Duodenal mucosa (tissue), 2 donors: ENCODE measurements at regions not wholly inside any gene's neighbourhood (a gene's known extent, or its start where the extent isn't known, plus 50 kb on each side); places are given as distances from the start of the nearest gene placed in this dataset.

Experiments used
- H3K27ac ChIP-seq: one replicate; pipeline ENCODE4 v1.7.0; 2013; ENCODE audit warnings: low read depth, low read length
- H3K27me3 ChIP-seq, 2 donors: one replicate each; pipeline ENCODE4 v1.7.0; 2013; ENCODE audit warnings: low read length in 2 of 2, control low read depth in 1 of 2; ENCODE audit not compliant: insufficient read depth in 2 of 2, control insufficient read depth in 1 of 2
- H3K36me3 ChIP-seq, 2 donors: one replicate each; pipeline ENCODE4 v1.7.0; 2013; ENCODE audit warnings: low read length in 2 of 2, control low read depth in 1 of 2; ENCODE audit not compliant: insufficient read depth in 2 of 2, control insufficient read depth in 1 of 2
- H3K4me1 ChIP-seq, 2 donors: one replicate each; pipeline ENCODE4 v1.7.0; 2013; ENCODE audit warnings: low read length in 2 of 2, control low read depth in 1 of 2; ENCODE audit not compliant: insufficient read depth in 2 of 2, control insufficient read depth in 1 of 2
- H3K4me3 ChIP-seq, 2 donors: one replicate each; pipeline ENCODE4 v1.7.0; 2013; ENCODE audit warnings: low read length in 2 of 2, low read depth in 1 of 2
- H3K9ac ChIP-seq, 2 donors: one replicate each; pipeline ENCODE4 v1.7.0; 2013; ENCODE audit warnings: low read length in 2 of 2, low read depth in 1 of 2
- H3K9me3 ChIP-seq, 2 donors: one replicate each; pipeline ENCODE4 v1.7.0; 2013; ENCODE audit warnings: low read length in 2 of 2, control low read depth in 1 of 2; ENCODE audit not compliant: control insufficient read depth in 1 of 2

DNA sequence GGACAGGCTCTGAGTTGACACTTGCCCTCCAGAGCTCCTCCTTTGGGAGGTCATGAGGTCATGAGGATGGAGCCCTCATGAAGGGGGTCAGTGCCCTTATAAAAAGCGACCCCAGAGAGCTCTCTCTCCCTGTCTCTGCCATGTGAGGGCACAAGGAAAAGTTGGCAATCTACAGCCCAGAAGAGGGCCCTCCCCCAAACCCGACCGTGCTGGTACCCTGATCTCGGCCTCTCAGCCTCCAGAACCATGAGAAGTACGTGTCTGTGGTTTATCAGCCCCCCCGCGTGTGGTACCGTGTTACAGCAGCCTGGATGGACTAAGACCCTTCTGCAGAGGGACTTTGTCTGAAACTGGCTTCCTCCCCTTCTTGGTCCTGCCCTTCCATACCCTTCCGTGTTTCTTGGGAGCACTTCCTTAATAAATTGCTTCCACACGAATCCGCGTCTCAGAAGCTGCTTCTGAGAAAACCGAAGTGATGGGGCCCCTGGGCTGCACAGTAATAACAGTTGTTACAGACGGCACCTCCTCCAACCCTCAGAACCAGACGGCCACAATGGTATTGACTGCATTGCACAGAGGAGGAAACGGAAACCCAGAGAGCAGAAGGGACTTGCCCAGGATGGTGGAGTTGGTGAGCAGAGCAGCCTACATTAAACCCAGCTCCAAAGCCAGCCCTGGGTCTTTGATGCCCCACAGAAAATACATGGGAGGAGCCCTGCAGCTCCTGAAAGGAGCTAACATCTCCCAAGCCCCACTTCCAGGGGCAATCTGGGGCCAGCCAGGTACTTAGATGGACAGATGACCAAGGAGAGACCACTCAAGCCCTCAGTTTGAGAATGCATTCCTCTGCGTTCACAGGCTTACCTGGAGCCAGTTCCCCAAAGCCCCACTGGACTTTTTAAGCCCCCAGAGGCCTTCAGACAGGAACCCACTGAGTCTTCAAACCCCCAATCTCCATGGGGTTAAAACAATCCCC lies 242.7 kb downstream of the BCOR start:
- Histone ChIP-seq H3K27ac (peak overlapping the region; percentile 20), H3K4me3 (peak overlapping the region; percentile 22 to 32)

DNA sequence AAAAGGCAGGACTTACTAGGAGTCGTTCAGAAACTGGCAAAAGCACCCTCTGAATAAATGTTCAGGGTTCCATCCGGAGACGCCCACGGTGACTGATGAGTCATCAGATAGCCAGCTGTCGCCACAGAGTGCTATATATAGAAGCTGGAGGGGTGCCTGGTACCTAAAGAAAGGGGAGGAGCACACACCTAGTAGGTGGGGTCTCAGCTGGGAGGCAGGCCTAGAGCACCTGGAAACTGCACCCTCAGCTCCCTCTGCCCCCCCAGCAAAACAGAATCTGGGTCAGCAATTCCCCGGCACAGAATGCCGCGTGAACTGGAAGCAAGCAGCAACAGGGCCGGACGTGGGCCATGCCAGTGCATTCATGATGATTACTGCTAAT lies 242.0 kb downstream of the BCOR start:
- H3K9ac ChIP-seq, result no peak overlapping the region
- no peaks in the 10 kb centered on the region for H3K9me3 ChIP-seq
- no peak overlapping the region for H3K27ac ChIP-seq
- H3K36me3 ChIP-seq, result no peaks in the 10 kb centered on the region
- peak overlapping the region in 1 of 2 donors; percentile 22 for H3K4me3 ChIP-seq
- H3K27me3 ChIP-seq, result no peaks in the 10 kb centered on the region
- peaks cover 4 to 13% of the 10 kb centered on the region in 2 donors for H3K4me1 ChIP-seq

More for the DNA sequence above, 242.7 kb downstream of the BCOR start:
- no peak overlapping the region for H3K9ac ChIP-seq
- H3K9me3 ChIP-seq, result no peaks in the 10 kb centered on the region
- no peaks in the 10 kb centered on the region for H3K27me3 ChIP-seq
- H3K36me3 ChIP-seq, result no peaks in the 10 kb centered on the region
- H3K4me1 ChIP-seq, result peaks cover 5 to 12% of the 10 kb centered on the region in 2 donors

DNA sequence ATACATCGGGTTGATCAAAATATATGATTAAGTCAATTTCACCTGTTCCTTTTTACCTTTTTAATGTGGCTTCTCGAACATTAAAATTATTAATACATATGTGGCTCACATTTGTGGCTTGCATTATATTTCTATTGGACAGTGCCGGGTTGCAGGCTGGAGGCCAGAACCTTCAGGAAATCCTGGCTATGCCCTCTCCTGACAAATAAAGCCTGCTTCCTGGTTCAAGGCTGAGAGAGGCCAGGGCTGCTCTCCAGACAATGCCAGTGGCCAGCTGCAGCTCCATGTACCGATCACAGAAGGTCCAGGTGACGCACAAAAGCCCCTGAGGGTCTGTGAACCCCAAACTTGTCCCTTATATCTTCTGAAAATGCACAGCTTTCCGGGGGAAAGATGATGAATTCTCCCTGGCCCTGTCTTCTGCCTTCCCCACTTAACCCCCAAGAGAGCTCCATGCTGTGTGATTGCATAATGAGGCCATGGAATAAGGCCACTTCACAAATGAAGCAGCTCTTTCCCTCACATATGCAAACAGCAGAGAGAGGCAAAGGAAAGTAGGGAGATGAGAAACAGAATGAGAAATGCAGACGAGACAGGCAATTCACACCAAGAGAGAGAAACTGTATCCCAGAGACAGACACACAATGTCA lies 241.2 kb downstream of the BCOR start:
- Histone ChIP-seq H3K27me3 (no peaks in the 10 kb centered on the region), H3K4me3 (no peak overlapping the region), H3K36me3 (no peaks in the 10 kb centered on the region), H3K9me3 (no peaks in the 10 kb centered on the region), H3K27ac (no peak overlapping the region), H3K9ac (no peak overlapping the region), H3K4me1 (peaks cover 5 to 13% of the 10 kb centered on the region in 2 donors)

DNA sequence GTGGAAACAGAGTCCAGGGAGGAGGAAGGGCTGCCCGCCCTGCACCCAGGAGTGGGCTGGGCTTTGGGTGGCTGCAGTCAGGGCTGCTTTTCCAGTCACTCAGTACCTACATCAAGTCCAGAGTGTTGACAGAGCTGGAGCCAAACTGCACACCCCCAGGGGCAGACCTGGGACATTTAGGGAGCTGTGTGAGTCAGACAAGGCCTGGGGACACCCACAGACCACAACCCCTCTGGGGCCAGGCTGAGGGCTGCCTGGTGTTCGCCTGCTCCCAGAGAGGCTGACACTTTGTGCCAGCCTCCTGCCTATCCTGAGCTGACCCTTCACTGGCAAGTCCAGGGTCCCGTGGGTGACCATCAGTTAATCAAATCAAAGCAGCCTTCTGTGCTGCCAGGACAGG lies 240.0 kb downstream of the BCOR start:
- no peak overlapping the region for H3K27ac ChIP-seq
- peaks cover 5 to 13% of the 10 kb centered on the region in 2 donors for H3K4me1 ChIP-seq
- H3K4me3 ChIP-seq, result no peak overlapping the region
- no peaks in the 10 kb centered on the region for H3K9me3 ChIP-seq
- no peak overlapping the region for H3K9ac ChIP-seq
- no peaks in the 10 kb centered on the region for H3K27me3 ChIP-seq
- H3K36me3 ChIP-seq, result no peaks in the 10 kb centered on the region

DNA sequence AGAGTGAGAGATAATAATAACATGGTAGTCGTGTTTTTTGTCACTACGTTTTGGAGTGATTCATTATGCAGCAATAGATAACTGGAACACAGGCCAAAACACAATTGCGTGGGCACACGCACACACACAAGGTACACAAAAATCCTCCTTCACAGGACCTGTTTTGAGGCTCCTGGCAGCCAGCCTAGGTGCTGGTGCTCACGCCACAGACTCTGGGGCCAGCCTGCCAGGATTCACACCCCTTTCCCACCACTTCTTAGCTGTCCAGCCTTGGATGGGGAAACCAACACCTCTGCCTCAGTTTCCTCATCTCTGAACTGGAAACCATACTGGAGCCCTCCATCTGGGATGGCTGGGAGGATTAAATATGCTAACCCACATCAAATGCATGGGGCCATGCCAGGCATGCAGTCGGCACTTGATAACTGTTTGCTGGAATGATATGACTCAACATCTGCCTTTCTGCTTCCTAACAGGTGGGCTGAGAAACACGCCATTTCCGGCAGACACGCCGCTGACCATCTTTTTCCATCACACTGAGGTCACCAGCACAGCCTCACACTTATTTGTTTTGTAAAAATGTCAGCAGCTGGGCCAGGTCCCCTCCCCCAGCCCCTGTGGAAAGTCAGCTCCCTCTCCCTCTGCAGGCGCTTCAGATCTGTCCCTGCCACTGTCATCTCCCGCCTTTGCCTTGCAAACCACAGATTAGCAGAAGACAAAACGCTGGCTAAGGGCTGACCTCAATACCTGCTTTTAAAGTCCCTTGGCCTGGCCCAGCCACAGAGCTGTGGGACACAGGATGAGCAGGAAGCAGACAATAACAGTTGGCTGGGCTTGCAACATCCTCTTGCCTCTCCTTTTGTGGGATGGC lies 237.5 kb downstream of the BCOR start:
- no peak overlapping the region for H3K27ac ChIP-seq
- H3K9ac ChIP-seq, result no peak overlapping the region
- peaks cover 5 to 13% of the 10 kb centered on the region in 2 donors for H3K4me1 ChIP-seq
- no peak overlapping the region for H3K4me3 ChIP-seq
- H3K36me3 ChIP-seq, result no peaks in the 10 kb centered on the region
- no peaks in the 10 kb centered on the region for H3K27me3 ChIP-seq
- H3K9me3 ChIP-seq, result no peaks in the 10 kb centered on the region

DNA sequence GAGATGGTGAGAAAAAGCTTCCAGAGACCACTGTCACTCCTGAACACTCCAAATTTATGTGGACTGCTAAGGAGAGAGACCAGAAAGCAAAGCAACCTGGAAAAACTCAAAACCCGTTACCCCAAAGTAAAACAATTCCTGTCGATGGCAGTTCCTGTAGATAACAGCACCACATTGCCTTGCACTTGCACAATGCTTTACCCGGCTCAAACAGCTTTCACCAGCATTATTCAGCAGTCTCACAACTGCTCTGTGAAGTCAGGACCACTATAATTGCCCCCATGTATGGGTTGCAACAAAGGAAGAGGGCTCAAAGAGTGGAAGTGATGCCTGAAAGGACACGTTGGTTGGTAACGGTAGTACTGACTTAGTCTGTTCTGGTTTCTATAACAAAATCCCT lies 234.8 kb downstream of the BCOR start:
- Histone ChIP-seq H3K36me3 (no peaks in the 10 kb centered on the region), H3K27me3 (no peaks in the 10 kb centered on the region), H3K27ac (no peak overlapping the region), H3K9me3 (no peaks in the 10 kb centered on the region), H3K4me3 (no peak overlapping the region), H3K9ac (no peak overlapping the region), H3K4me1 (peaks cover 4 to 5% of the 10 kb centered on the region in 2 donors)

DNA sequence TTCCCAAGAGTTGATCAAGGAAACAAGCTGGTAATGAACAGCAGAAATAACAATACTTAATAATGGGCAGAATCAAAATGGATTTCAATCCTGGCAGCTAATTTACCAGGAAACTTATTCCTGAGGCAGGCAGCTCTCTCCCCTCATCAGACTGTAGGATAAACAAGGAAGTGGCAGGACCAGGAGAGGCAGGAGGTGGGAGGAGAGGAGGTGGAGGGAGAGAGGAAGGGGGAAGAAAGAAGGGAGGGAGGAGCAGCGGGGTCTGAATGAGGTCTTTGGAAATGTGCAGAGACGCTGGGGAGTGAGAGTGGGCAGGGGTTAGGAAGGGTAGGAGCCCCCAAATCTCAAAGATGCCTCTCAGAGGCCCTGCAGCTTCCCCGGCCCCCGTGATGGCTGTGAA lies 231.5 kb downstream of the BCOR start:
- no peaks in the 10 kb centered on the region for H3K36me3 ChIP-seq
- no peak overlapping the region for H3K9ac ChIP-seq
- H3K4me1 ChIP-seq, result no peaks in the 10 kb centered on the region
- no peak overlapping the region for H3K4me3 ChIP-seq
- no peak overlapping the region for H3K27ac ChIP-seq
- no peaks in the 10 kb centered on the region for H3K9me3 ChIP-seq
- H3K27me3 ChIP-seq, result no peaks in the 10 kb centered on the region

DNA sequence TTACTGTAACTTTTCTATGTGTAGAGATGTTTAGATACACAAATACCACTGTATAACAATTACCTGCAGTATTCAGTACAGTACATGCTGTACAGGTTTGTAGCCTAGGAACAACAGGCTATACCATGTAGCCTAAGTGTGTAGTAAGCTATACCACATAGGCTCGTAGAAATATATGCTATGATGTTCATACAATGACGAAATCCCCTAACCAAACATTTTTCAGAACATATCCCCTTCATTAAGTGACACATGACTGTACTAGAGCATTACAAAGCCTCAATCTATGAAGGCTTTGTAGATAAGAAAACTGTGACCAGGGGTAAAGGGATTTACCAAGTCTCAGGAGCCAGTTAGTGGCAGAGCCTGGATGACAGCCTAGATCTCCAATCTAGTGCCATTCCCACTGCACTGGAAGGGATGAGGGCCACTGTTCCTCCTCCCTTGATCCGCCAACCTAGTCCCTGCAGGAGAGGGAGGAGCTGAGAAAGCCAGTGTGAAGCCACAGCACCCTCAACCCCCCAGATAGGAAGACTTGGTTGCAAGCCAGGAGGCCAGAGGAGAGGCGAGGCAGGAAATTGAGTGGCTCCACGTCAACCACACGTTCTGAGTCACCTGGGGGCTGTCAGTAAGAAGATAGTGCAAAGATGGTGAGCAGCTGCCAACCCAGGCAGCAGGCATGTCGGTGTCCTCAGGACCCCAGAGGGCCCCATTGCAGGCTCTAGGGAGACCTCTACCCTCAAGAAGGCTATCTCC lies 227.7 kb downstream of the BCOR start:
- H3K27ac ChIP-seq, result no peak overlapping the region
- no peaks in the 10 kb centered on the region for H3K4me1 ChIP-seq
- H3K9me3 ChIP-seq, result no peaks in the 10 kb centered on the region

DNA sequence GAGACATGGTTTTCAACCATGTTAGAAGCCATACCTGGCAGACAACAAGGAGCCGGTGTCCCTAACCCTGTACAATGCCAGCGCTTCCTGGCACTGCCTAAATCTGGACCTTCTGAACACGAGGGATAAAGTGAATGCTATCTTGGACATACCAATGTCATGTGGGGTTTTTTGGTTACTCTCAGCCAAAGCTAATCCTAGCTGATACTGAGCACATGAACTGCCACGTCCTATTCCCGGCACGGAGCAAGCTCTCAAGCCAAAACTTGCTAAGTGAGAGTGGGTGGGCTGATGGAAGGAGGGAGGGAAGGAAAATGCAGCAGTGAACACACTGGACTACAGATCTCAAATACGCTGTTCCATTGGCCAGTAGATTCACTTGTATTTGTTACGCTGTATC lies 226.1 kb downstream of the BCOR start:
- Histone ChIP-seq H3K4me1 (no peaks in the 10 kb centered on the region), H3K36me3 (no peaks in the 10 kb centered on the region), H3K9ac (no peak overlapping the region), H3K27ac (no peak overlapping the region), H3K9me3 (no peaks in the 10 kb centered on the region), H3K4me3 (no peak overlapping the region), H3K27me3 (no peaks in the 10 kb centered on the region)

More for the DNA sequence above, 227.7 kb downstream of the BCOR start:
- no peak overlapping the region for H3K4me3 ChIP-seq
- H3K9ac ChIP-seq, result no peak overlapping the region
- H3K36me3 ChIP-seq, result no peaks in the 10 kb centered on the region
- H3K27me3 ChIP-seq, result no peaks in the 10 kb centered on the region
